ENCODE measurements at regions not wholly inside any gene's neighbourhood (a gene's known extent, or its start where the extent isn't known, plus 50 kb on each side); places are given as distances from the start of the nearest gene placed in this dataset.
"Not testable (repeated sequence)": the region's sequence is repeated elsewhere in the genome, so short reads cannot be mapped to it uniquely, and the experiment has no call there.

DNA sequence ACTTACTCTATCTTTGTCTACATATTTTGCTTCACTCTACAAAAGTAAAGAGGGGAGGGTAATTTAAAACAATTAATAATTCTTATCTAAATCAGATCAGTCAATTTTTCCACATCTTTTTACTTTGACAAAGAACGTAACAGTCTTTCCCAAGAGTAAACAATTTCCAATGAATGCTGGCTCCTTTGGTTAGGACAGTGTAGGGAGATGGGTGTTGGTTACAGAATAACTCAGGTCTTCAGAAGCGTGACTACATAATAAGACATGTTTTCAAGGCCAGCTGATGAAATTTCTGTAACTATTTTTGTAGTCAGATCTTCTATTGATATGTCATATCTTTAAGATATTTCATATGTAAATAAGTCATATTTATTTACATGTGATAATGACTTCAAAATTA lies 183.0 kb upstream of the CAND1 start:
- in situ Hi-C loops (cut with HindIII; ENCODE audit: low pct_ligation_motif_present, low sequenced_read_pairs): no loop called here
- TF ChIP-seq, protein P1, sequence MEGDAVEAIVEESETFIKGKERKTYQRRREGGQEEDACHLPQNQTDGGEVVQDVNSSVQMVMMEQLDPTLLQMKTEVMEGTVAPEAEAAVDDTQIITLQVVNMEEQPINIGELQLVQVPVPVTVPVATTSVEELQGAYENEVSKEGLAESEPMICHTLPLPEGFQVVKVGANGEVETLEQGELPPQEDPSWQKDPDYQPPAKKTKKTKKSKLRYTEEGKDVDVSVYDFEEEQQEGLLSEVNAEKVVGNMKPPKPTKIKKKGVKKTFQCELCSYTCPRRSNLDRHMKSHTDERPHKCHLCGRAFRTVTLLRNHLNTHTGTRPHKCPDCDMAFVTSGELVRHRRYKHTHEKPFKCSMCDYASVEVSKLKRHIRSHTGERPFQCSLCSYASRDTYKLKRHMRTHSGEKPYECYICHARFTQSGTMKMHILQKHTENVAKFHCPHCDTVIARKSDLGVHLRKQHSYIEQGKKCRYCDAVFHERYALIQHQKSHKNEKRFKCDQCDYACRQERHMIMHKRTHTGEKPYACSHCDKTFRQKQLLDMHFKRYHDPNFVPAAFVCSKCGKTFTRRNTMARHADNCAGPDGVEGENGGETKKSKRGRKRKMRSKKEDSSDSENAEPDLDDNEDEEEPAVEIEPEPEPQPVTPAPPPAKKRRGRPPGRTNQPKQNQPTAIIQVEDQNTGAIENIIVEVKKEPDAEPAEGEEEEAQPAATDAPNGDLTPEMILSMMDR (IDR thresholded peaks at IDR 0.05; ENCODE audit: low read depth, low read length, missing control alignments): no peak
- Histone ChIP-seq H3K36me3 (replicated peaks) (no peaks in the 10 kb centered on the region), H3K27me3 (replicated peaks) (no peaks in the 10 kb centered on the region), H3K27ac (no peak overlapping the region), H3K4me3 (ENCODE audit: low read depth, low read length) (no peak overlapping the region)
- DNase-seq: no peak

DNA sequence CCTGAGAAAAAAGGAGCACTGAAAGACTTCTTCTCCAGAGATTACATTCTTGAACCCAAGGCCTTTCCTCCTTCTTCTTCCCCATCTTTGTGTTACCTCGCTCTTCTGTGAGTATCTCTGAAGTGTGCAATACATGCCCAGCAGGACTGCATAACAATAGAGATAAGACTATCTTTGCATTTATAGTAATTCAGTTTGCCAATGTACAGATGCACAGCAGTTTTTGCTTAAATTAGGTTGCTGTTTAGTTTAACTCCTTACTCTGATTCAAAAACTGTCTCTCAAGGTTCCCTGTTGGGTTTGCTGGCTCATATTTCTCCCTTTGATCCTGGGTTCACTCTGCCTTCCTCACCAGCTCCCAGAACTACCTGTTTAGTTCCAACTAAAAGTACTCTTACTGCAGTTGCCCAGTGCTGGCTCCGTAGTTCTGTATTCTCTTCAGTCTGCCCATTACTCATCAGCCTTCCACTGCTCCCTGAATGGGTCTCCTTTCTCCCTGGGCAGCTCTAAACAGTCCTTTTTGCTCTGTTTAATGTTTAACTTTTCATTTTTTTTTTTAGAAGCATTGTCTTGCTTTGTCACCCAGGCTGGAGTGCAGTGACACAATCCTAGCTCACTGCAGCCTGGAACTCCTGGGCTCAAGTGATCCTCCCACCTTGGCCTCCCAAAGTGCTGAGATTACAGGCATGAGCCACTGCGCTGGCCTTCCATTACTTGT lies 180.6 kb upstream of the CAND1 start:
- Histone ChIP-seq H3K27me3 (replicated peaks) (no peaks in the 10 kb centered on the region), H3K36me3 (replicated peaks) (no peaks in the 10 kb centered on the region)
- in situ Hi-C loops (cut with HindIII; ENCODE audit: low pct_ligation_motif_present, low sequenced_read_pairs): no loop called here

GRCh38 chr12:67091204-67091603 lies 178.0 kb upstream of the CAND1 start:
- Histone ChIP-seq H3K27me3 (replicated peaks) (no peaks in the 10 kb centered on the region), H3K36me3 (replicated peaks) (no peaks in the 10 kb centered on the region), H3K27ac (no peak overlapping the region), H3K4me3 (ENCODE audit: low read depth, low read length) (no peak overlapping the region)
- DNase-seq: no peak
- in situ Hi-C loops (cut with HindIII; ENCODE audit: low pct_ligation_motif_present, low sequenced_read_pairs): no loop called here
- TF ChIP-seq, protein P1 (IDR thresholded peaks at IDR 0.05; ENCODE audit: low read depth, low read length, missing control alignments): no peak

More for the DNA sequence above, 180.6 kb upstream of the CAND1 start:
- no peak overlapping the region for H3K4me3 ChIP-seq (ENCODE audit: low read depth, low read length)
- no peak for DNase-seq
- H3K27ac ChIP-seq: no peak overlapping the region
- TF ChIP-seq, protein P1 (IDR thresholded peaks at IDR 0.05; ENCODE audit: low read depth, low read length, missing control alignments): no peak

GRCh38 chr12:67091678-67092077 lies 177.5 kb upstream of the CAND1 start:
- in situ Hi-C loops (cut with HindIII; ENCODE audit: low pct_ligation_motif_present, low sequenced_read_pairs): no loop called here
- TF ChIP-seq, protein P1 (IDR thresholded peaks at IDR 0.05; ENCODE audit: low read depth, low read length, missing control alignments): no peak
- Histone ChIP-seq H3K4me3 (ENCODE audit: low read depth, low read length) (no peak overlapping the region), H3K27me3 (replicated peaks) (no peaks in the 10 kb centered on the region), H3K36me3 (replicated peaks) (no peaks in the 10 kb centered on the region), H3K27ac (no peak overlapping the region)
- DNase-seq: no peak

DNA sequence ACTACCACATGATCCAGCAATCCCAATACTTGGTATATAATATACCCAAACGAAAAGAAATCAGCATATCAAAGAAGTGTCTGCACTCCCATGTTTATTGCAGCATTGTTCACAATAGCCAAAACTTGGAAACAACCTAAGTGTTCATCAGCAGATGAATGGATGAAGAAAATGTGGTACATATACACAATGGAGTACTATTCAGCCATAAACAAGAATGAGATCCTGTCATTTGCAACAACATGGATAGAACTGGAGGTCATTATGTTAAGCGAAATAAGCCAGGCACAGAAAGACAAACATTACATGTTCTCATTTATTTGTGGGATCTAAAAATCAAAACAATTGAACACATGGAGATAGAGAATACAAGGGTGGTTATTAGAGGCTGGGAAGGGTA lies 176.2 kb upstream of the CAND1 start:
- DNase-seq; in situ Hi-C loops (cut with HindIII; ENCODE audit: low pct_ligation_motif_present, low sequenced_read_pairs); H3K36me3 ChIP-seq (replicated peaks): not testable (repeated sequence)

GRCh38 chr12:67096533-67097318 lies 172.4 kb upstream of the CAND1 start:
- Histone ChIP-seq H3K27ac (no peak overlapping the region), H3K36me3 (replicated peaks) (no peaks in the 10 kb centered on the region), H3K4me3 (ENCODE audit: low read depth, low read length) (no peak overlapping the region), H3K27me3 (replicated peaks) (no peaks in the 10 kb centered on the region)
- TF ChIP-seq, protein P1 (IDR thresholded peaks at IDR 0.05; ENCODE audit: low read depth, low read length, missing control alignments): no peak
- DNase-seq: no peak
- in situ Hi-C loops (cut with HindIII; ENCODE audit: low pct_ligation_motif_present, low sequenced_read_pairs): no loop called here

More for the DNA sequence above, 176.2 kb upstream of the CAND1 start:
- not testable (repeated sequence) for H3K27me3 ChIP-seq (replicated peaks); H3K4me3 ChIP-seq (ENCODE audit: low read depth, low read length); H3K27ac ChIP-seq

Measured in brain microvascular endothelial cell (primary cell).